AG04449 (cell line): ENCODE measurements at regions not wholly inside any gene's neighbourhood (a gene's known extent, or its start where the extent isn't known, plus 50 kb on each side); places are given as distances from the start of the nearest gene placed in this dataset.

Experiments used
- CTCF ChIA-PET: fragments of 350-600 bp; formaldehyde crosslinking; extraction: SDS; loops from one replicate; lab custom pipeline; 2021; ENCODE audit warnings: antibody characterized with exemption; lab: Yijun Ruan, JAX
- POLR2A ChIA-PET: fragments of 400-600, 350-600 bp; formaldehyde crosslinking; extraction: SDS; loops from one replicate; lab custom pipeline; 2020; ENCODE audit warnings: antibody characterized with exemption, inconsistent platforms; lab: Yijun Ruan, JAX
- DNase-seq: peaks from one replicate; pipeline ENCODE4 v3.0.0-alpha.2; 2010; ENCODE audit warnings: low read depth, low spot score
- H3K4me3 ChIP-seq: 2 replicates; pipeline ENCODE4 v1.5.1; 2011; ENCODE audit warnings: low read depth, mild to moderate bottlenecking, control low read depth, low read length
- CTCF ChIP-seq: IDR thresholded peaks from one replicate; pipeline ENCODE4 v1.5.1; 2011; ENCODE audit warnings: mild to moderate bottlenecking, moderate library complexity, low read length, control low read depth, inconsistent platforms; ENCODE audit not compliant: insufficient read depth; ENCODE audit errors: missing control alignments

- H3K4me3 ChIP-seq: no peak overlapping the region
- no peak for TF ChIP-seq CTCF
- no peak for DNase-seq
- ChIA-PET POLR2A (no interaction called here), CTCF (no interaction called here)
Observed at GRCh38 chr3:81268526-81268925, 492.9 kb downstream of the GBE1 start.

- H3K4me3 ChIP-seq: no peak overlapping the region
- ChIA-PET POLR2A (no interaction called here), CTCF (no interaction called here)
- DNase-seq: no peak
- TF ChIP-seq CTCF: no peak
Observed at GRCh38 chr3:81261996-81262395, 499.4 kb downstream of the GBE1 start.

- DNase-seq: no peak
- POLR2A ChIA-PET: no interaction called here
- no peak for TF ChIP-seq CTCF
- CTCF ChIA-PET: no interaction called here
- no peak overlapping the region for H3K4me3 ChIP-seq
Observed at GRCh38 chr3:81255463-81255862, 506.0 kb downstream of the GBE1 start.

GRCh38 chr3:81251096-81251495, 510.3 kb downstream of the GBE1 start:
- TF ChIP-seq CTCF: no peak
- no peak overlapping the region for H3K4me3 ChIP-seq
- POLR2A ChIA-PET: no interaction called here
- CTCF ChIA-PET: no interaction called here
- DNase-seq: no peak

- no peak for TF ChIP-seq CTCF
- ChIA-PET CTCF (no interaction called here), POLR2A (no interaction called here)
- H3K4me3 ChIP-seq: no peak overlapping the region
- peak; percentile 16 for DNase-seq
Observed at GRCh38 chr3:81249540-81250029, 511.9 kb downstream of the GBE1 start.

GRCh38 chr3:81245501-81245900, 515.9 kb downstream of the GBE1 start:
- ChIA-PET POLR2A (no interaction called here), CTCF (interaction anchor here (4.5 kb wide), 1 partner anchor 1724 kb away, joined by 18 read pairs; no protein-coding TSS in a partner anchor)
- DNase-seq: no peak
- H3K4me3 ChIP-seq: no peak overlapping the region
- no peak for TF ChIP-seq CTCF
